ENCODE measurements at regions not wholly inside any gene's neighbourhood (a gene's known extent, or its start where the extent isn't known, plus 50 kb on each side); places are given as distances from the start of the nearest gene placed in this dataset.

- Histone ChIP-seq H3K4me1 (replicated peaks in 1 of 2; ENCODE audit: control insufficient read depth in 2 of 2, insufficient read depth in 2 of 2, low read length in 2 of 2) (no peaks in the 10 kb centered on the region), H3K79me2 (ENCODE audit: control insufficient read depth, insufficient read depth, low read length) (no peaks in the 10 kb centered on the region), H3K27ac (ENCODE audit: extremely low read depth, low read depth, low read length) (no peak overlapping the region), H2AFZ (ENCODE audit: low read depth, low read length) (no peak overlapping the region), H3K9ac (ENCODE audit: insufficient read depth in 1 of 2, low read depth in 2 of 2, low read length in 2 of 2) (no peak overlapping the region), H3K4me3 (no peak overlapping the region), H3K36me3 (ENCODE audit: control insufficient read depth, insufficient read depth, low read length) (no peaks in the 10 kb centered on the region), H3K9me1 (ENCODE audit: control insufficient read depth, insufficient read depth, low read length) (no peaks in the 10 kb centered on the region), H3K4me2 (ENCODE audit: insufficient read depth, low read length) (no peak overlapping the region), H4K20me1 (replicated peaks; ENCODE audit: control insufficient read depth, insufficient read depth, low read length) (no peaks in the 10 kb centered on the region), H3K9me3 (replicated peaks; ENCODE audit: control insufficient read depth, insufficient read depth, low read depth, low read length) (no peaks in the 10 kb centered on the region), H3K27me3 (ENCODE audit: control insufficient read depth in 2 of 2, insufficient read depth in 2 of 2, low read length in 2 of 2) (no peaks in the 10 kb centered on the region)
- 0% methylated on average over 3 of the region's 3 CpGs for WGBS (ENCODE audit: insufficient coverage, low coverage, missing lambda C conversion rate)
- intact Hi-C loops (cut with micrococcal nuclease) (no loop called here), in situ Hi-C loops (cut with MboI) (no loop called here)
- ChIA-PET POLR2A (no interaction called here), CTCF (ENCODE audit: low intra/inter-chr PET ratio) (no interaction called here)
- FAIRE-seq = no peak
- no peak for ATAC-seq
- DNase-seq (ENCODE audit: extremely low read depth in 1 of 4, low spot score in 3 of 4) = no peak
- BruUV-seq (replicated peaks) = no TSS peak
- TF ChIP-seq MEF2A (IDR thresholded peaks at IDR 0.05; ENCODE audit: control insufficient read depth, low read depth, low read length) (no peak), ERF (CRISPR knock-in tag; IDR thresholded peaks at IDR 0.05) (no peak), ELK3 (CRISPR knock-in tag; IDR thresholded peaks at IDR 0.05) (no peak), ZNF146 (CRISPR knock-in tag; IDR thresholded peaks at IDR 0.05; ENCODE audit: unreplicated experiment) (no peak), MAZ (CRISPR knock-in tag; conservative IDR thresholded peaks at IDR 0.05 in 1 of 2, IDR thresholded peaks at IDR 0.05 in 1 of 2) (no peak), NONO (IDR thresholded peaks at IDR 0.05; ENCODE audit: low read depth in 2 of 2, low read length in 1 of 2) (no peak)
- TF ChIP-seq, protein P1, sequence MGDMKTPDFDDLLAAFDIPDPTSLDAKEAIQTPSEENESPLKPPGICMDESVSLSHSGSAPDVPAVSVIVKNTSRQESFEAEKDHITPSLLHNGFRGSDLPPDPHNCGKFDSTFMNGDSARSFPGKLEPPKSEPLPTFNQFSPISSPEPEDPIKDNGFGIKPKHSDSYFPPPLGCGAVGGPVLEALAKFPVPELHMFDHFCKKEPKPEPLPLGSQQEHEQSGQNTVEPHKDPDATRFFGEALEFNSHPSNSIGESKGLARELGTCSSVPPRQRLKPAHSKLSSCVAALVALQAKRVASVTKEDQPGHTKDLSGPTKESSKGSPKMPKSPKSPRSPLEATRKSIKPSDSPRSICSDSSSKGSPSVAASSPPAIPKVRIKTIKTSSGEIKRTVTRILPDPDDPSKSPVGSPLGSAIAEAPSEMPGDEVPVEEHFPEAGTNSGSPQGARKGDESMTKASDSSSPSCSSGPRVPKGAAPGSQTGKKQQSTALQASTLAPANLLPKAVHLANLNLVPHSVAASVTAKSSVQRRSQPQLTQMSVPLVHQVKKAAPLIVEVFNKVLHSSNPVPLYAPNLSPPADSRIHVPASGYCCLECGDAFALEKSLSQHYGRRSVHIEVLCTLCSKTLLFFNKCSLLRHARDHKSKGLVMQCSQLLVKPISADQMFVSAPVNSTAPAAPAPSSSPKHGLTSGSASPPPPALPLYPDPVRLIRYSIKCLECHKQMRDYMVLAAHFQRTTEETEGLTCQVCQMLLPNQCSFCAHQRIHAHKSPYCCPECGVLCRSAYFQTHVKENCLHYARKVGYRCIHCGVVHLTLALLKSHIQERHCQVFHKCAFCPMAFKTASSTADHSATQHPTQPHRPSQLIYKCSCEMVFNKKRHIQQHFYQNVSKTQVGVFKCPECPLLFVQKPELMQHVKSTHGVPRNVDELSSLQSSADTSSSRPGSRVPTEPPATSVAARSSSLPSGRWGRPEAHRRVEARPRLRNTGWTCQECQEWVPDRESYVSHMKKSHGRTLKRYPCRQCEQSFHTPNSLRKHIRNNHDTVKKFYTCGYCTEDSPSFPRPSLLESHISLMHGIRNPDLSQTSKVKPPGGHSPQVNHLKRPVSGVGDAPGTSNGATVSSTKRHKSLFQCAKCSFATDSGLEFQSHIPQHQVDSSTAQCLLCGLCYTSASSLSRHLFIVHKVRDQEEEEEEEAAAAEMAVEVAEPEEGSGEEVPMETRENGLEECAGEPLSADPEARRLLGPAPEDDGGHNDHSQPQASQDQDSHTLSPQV (IDR thresholded peaks at IDR 0.05) = no peak
These were observed 574.2 kb downstream of the CCSER2 start for GRCh38 chr10:84902553-84902952.

Measured in K562 (cell line).